Myocyte (in vitro differentiated cells): ENCODE measurements at regions not wholly inside any gene's neighbourhood (a gene's known extent, or its start where the extent isn't known, plus 50 kb on each side); places are given as distances from the start of the nearest gene placed in this dataset.

Source experiments
- DNase-seq: peaks from one replicate; pipeline ENCODE4 v3.0.0-alpha.2; 2012; ENCODE audit warnings: low read depth

DNA sequence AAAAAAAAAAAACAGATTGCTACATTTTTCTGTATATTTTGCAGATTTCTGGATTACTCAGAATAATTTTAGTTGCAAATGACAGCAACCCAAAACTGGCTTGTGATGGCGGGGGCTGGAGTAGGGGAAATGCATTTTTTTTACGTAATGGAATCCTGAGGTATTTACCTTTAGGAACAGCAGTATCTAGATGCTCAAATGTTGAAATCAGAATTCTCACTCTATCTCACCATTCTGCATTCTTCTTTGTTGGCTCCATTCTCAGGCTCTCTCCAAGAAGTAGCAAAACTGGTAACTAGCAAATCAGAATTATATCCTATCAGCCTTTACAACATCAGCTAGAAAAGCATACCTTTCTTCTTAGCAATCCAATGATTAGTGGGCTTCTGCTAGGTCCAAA is 554.3 kb downstream of the PRELID2 start:
- no peak for DNase-seq

DNA sequence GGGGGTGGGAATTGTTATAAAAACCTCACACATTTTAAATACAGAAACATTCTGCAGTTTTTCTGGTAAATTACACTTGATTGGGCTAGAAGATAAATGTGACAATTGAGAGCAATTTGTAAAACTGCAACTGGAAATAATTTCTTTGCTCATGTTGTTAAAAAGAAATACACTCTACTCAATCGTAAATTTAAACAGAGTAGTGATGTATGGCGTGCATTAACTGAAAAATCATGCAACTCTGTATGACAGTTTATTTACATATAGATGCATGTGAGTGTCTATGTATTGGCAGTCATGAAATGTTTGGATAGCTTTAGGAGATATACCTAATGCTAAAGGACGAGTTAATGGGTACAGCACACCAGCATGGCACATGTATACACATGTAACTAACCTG is 554.9 kb downstream of the PRELID2 start:
- no peak for DNase-seq

DNA sequence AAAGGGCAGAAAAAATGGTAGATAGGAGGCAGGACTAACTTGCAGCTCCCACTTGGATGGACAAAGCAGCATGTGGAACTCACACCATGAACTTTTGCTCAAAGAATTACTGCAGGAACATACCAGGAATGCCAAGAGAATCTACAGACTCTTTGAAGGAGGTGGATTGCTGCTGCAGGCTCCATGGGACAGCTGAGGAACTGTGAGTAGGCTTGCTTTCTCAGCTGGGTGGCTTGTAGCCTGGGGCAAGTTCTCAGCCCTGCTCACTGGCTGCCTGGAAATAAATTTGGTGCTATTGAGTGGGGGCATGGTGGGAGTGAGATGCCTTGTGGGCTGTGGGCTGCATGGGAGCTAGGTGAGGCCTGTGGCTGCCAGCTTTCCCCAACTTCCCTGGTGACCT is 574.5 kb downstream of the PRELID2 start:
- no peak for DNase-seq

DNA sequence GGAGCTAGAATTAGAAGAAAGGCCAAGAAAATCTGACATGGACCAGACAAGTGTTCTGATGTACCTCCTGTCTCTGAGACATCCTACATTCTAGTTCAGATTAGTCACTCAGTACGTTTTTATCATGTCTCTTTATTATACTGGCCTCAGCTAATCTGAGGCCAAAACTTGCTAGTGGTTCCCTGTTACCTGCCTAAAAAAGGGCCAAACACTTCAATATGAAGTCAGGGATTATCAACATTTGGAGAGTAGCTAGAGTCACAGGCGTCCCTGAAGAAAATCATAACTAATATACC is 587.4 kb downstream of the PRELID2 start:
- DNase-seq = no peak

- no peak for DNase-seq
Observed at GRCh38 chr5:145246961-145247744, 588.0 kb downstream of the PRELID2 start.

- no peak for DNase-seq
Observed at GRCh38 chr5:145246379-145246778, 588.8 kb downstream of the PRELID2 start.

- peak; percentile 23 for DNase-seq
Observed at GRCh38 chr5:145245354-145245753, 589.8 kb downstream of the PRELID2 start.

DNA sequence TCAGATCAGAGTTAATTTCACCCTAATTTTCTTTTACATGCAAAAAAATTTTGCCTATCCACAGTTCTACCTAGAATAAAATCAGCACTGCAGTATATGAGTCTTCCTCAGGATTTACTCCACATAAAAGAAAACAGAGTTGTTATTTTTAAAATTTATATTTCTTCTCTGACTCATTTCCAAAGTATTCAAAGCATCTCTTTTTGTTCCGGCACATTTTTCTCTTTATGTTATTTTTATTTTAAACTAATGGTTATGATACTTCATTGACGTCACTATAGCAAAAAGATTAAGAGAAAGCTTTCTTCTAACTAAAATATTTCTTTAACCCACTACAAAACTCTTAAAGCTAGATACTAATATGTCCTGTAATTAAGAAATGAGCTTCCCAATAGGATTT is 590.4 kb downstream of the PRELID2 start:
- peak; percentile 13 for DNase-seq

- DNase-seq = peak; percentile 12
Observed at GRCh38 chr5:145244251-145244650, 590.9 kb downstream of the PRELID2 start.

- no peak for DNase-seq
Observed at GRCh38 chr5:145243016-145243415, 592.1 kb downstream of the PRELID2 start.

DNA sequence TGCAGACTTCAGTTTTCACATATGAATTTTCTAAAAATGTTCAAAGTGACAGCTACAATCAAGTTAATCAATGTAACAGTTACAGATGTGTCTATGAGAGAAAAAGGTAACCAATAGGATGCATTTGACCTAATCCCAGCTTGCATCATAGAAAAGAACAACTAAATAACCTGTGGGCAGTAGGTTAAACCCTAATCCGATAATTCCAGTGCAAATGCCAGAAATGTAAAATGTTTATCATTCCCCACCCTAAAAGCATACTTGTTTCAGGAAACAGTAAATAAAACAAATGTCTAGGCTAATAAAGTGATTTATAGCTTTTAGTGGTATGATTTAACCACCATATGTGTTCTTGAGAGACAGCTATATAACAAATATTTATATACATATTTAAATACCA is 592.6 kb downstream of the PRELID2 start:
- DNase-seq = no peak

GRCh38 chr5:145237843-145238242 is 597.3 kb downstream of the PRELID2 start:
- DNase-seq = peak; percentile 64

- DNase-seq = peak; percentile 6
Observed at GRCh38 chr5:145236983-145237382, 598.2 kb downstream of the PRELID2 start.

GRCh38 chr5:145236127-145236526 is 599.0 kb downstream of the PRELID2 start:
- no peak for DNase-seq

DNA sequence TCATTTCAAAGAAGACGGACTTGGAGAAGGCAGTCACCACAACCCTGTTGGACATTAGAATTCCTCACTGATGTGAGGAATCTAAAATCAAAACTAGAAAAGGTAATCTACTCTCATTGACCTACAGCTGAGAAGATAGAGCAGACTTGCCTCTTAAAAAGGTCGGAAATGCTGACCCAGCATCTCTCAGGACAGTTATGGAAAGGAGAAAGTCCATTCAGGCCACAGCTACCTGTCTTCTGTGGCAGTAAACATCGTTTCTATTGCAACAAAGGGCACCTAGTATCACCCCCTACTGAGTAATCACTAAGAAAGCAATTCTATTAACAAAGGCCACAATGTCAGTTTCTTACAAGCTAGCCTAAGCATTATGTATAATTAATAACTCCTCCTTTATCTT is 601.7 kb downstream of the PRELID2 start:
- no peak for DNase-seq

- no peak for DNase-seq
Observed at GRCh38 chr5:145230781-145231180, 604.4 kb downstream of the PRELID2 start.

GRCh38 chr5:145228564-145228963 is 606.6 kb downstream of the PRELID2 start:
- DNase-seq = no peak

- DNase-seq = no peak
Observed at GRCh38 chr5:145227881-145228280, 607.3 kb downstream of the PRELID2 start.

GRCh38 chr5:145226726-145227125 is 608.4 kb downstream of the PRELID2 start:
- no peak for DNase-seq

GRCh38 chr5:145225529-145225928 is 609.6 kb downstream of the PRELID2 start:
- DNase-seq = no peak

DNA sequence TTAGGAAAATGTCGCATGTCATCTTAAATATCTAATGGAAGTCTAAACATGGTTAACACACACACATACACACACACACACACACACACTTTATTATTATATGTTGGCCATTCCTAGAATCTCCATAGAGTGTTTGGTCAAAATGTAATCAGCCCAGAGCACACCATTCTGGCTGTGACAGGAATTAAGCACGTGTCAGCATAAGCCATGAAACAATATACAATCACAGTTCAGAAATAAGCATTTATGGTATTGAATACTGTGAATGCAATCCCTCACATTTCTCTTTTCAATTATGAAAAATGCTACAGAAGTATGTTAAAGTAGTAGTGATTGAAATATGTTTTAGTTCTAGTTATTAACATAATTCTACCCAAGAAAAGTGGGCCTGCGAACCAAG is 611.6 kb downstream of the PRELID2 start:
- DNase-seq = no peak

- DNase-seq = no peak
Observed at GRCh38 chr5:145222622-145223021, 612.5 kb downstream of the PRELID2 start.

GRCh38 chr5:145221416-145221815 is 613.7 kb downstream of the PRELID2 start:
- DNase-seq = no peak

GRCh38 chr5:145220481-145220880 is 614.7 kb downstream of the PRELID2 start:
- DNase-seq = no peak
